OCI-LY1 (cell line): ENCODE measurements at regions not wholly inside any gene's neighbourhood (a gene's known extent, or its start where the extent isn't known, plus 50 kb on each side); places are given as distances from the start of the nearest gene placed in this dataset.

Source experiments
- H2AFZ ChIP-seq: fragments of 200-600 bp; sonication (generic), shearing (Covaris generic); 2 replicates; pipeline ENCODE4 v1.6.0; 2014; ENCODE audit warnings: antibody characterized with exemption, mild to moderate bottlenecking, low read length
- H3F3A ChIP-seq: fragments of 200-600 bp; sonication (generic), shearing (Covaris generic); 2 replicates; pipeline ENCODE4 v1.6.0; 2014; ENCODE audit warnings: mild to moderate bottlenecking, antibody characterized with exemption, low read length, moderate library complexity; ENCODE audit not compliant: insufficient read depth
- H3K27ac ChIP-seq: fragments of 200-600 bp; sonication (generic); 2 replicates; pipeline ENCODE4 v1.5.1; 2014; ENCODE audit warnings: low read length, mixed run types, mild to moderate bottlenecking, low read depth; ENCODE audit not compliant: poor library complexity, severe bottlenecking
- H3K27me3 ChIP-seq: fragments of 200-600 bp; sonication (generic); 2 replicates; pipeline ENCODE4 v1.6.0; 2014; ENCODE audit warnings: antibody characterized with exemption, mild to moderate bottlenecking, low read length, moderate library complexity; ENCODE audit not compliant: insufficient read depth
- H3K36me3 ChIP-seq: fragments of 200-600 bp; sonication (generic); 2 replicates; pipeline ENCODE4 v1.6.1; 2014; ENCODE audit warnings: mild to moderate bottlenecking, antibody characterized with exemption, low read length, moderate library complexity, mixed read lengths; ENCODE audit not compliant: insufficient read depth
- H3K4me1 ChIP-seq: fragments of 200-600 bp; sonication (generic); 2 replicates; pipeline ENCODE4 v1.5.1; 2014; ENCODE audit warnings: mild to moderate bottlenecking, low read length, moderate library complexity; ENCODE audit not compliant: insufficient read depth, severe bottlenecking
- H3K4me2 ChIP-seq: fragments of 200-600 bp; sonication (generic), shearing (Covaris generic); 2 replicates; pipeline ENCODE4 v1.6.1; 2014; ENCODE audit warnings: low read length
- H3K4me3 ChIP-seq: fragments of 200-600 bp; sonication (generic); 2 replicates; pipeline ENCODE4 v1.5.1; 2014; ENCODE audit warnings: low read length, low read depth, mild to moderate bottlenecking, mixed read lengths; ENCODE audit not compliant: poor library complexity, severe bottlenecking
- H3K79me2 ChIP-seq: fragments of 200-600 bp; shearing (Covaris generic); 2 replicates; pipeline ENCODE4 v1.6.1; 2016; ENCODE audit warnings: mixed run types, low read length, mixed read lengths; ENCODE audit not compliant: insufficient read depth
- H3K9ac ChIP-seq: fragments of 200-600 bp; sonication (generic), shearing (Covaris generic); 2 replicates; pipeline ENCODE4 v1.6.1; 2014; ENCODE audit warnings: mild to moderate bottlenecking, low read length, mixed read lengths
- H3K9me2 ChIP-seq: fragments of 200-600 bp; sonication (generic), shearing (Covaris generic); 2 replicates; pipeline ENCODE4 v1.6.1; 2014; ENCODE audit warnings: low read depth, mild to moderate bottlenecking, low read length, mixed read lengths
- H3K9me3 ChIP-seq: fragments of 200-600 bp; shearing (Covaris generic); 2 replicates; pipeline ENCODE4 v1.6.1; 2014; ENCODE audit warnings: low read length, mixed read lengths
- H4K20me1 ChIP-seq: fragments of 200-600 bp; sonication (generic), shearing (Covaris generic); 2 replicates; pipeline ENCODE4 v1.6.0; 2016; ENCODE audit warnings: mild to moderate bottlenecking, low read length; ENCODE audit not compliant: insufficient read depth
- CTCF ChIP-seq: fragments of 200-600 bp; sonication (generic), shearing (Covaris generic); IDR thresholded peaks from 2 replicates; pipeline ENCODE4 v1.5.1; 2017; ENCODE audit warnings: mild to moderate bottlenecking, antibody characterized with exemption, low read length, moderate library complexity, mixed read lengths
- EZH2 ChIP-seq: fragments of 200-600 bp; sonication (generic), shearing (Covaris generic); IDR thresholded peaks from 2 replicates; pipeline ENCODE4 v1.8.0; 2017; ENCODE audit warnings: borderline replicate concordance, mixed run types, mild to moderate bottlenecking, antibody characterized with exemption, low read length, moderate library complexity, mixed read lengths

- H3K9me3 ChIP-seq: no peaks in the 10 kb centered on the region
- no peaks in the 10 kb centered on the region for H3K4me1 ChIP-seq
- H3K36me3 ChIP-seq: no peaks in the 10 kb centered on the region
- no peaks in the 10 kb centered on the region for H4K20me1 ChIP-seq
- H3F3A ChIP-seq: no peaks in the 10 kb centered on the region
- TF ChIP-seq EZH2 (no peak), CTCF (no peak)
- no peak overlapping the region for H3K27ac ChIP-seq
- no peak overlapping the region for H2AFZ ChIP-seq
- H3K9ac ChIP-seq: no peak overlapping the region
- no peak overlapping the region for H3K4me3 ChIP-seq
- H3K27me3 ChIP-seq: no peaks in the 10 kb centered on the region
- H3K9me2 ChIP-seq: no peaks in the 10 kb centered on the region
- no peaks in the 10 kb centered on the region for H3K79me2 ChIP-seq
- H3K4me2 ChIP-seq: no peak overlapping the region
These were observed 331.1 kb upstream of the NFIA start for GRCh38 chr1:60751306-60751705.

GRCh38 chr1:60747353-60747752, 335.0 kb upstream of the NFIA start:
- Histone ChIP-seq H3F3A (no peaks in the 10 kb centered on the region), H2AFZ (no peak overlapping the region), H3K4me3 (no peak overlapping the region), H3K4me1 (no peaks in the 10 kb centered on the region), H3K36me3 (no peaks in the 10 kb centered on the region), H3K27me3 (no peaks in the 10 kb centered on the region), H4K20me1 (no peaks in the 10 kb centered on the region), H3K9ac (no peak overlapping the region), H3K27ac (no peak overlapping the region), H3K9me3 (no peaks in the 10 kb centered on the region), H3K9me2 (no peaks in the 10 kb centered on the region), H3K79me2 (no peaks in the 10 kb centered on the region), H3K4me2 (no peak overlapping the region)
- TF ChIP-seq CTCF (no peak), EZH2 (no peak)

- Histone ChIP-seq H3K9me2 (no peaks in the 10 kb centered on the region), H3K4me3 (no peak overlapping the region), H3K27ac (no peak overlapping the region), H3K4me2 (no peak overlapping the region), H4K20me1 (no peaks in the 10 kb centered on the region), H3K4me1 (no peaks in the 10 kb centered on the region), H3K9me3 (no peaks in the 10 kb centered on the region), H3F3A (no peaks in the 10 kb centered on the region), H3K36me3 (no peaks in the 10 kb centered on the region), H3K79me2 (no peaks in the 10 kb centered on the region), H3K27me3 (no peaks in the 10 kb centered on the region), H3K9ac (no peak overlapping the region), H2AFZ (no peak overlapping the region)
- TF ChIP-seq CTCF (no peak), EZH2 (no peak)
These were observed 336.0 kb upstream of the NFIA start for GRCh38 chr1:60746278-60746791.
